HFFc6 (cell line): ENCODE measurements at regions not wholly inside any gene's neighbourhood (a gene's known extent, or its start where the extent isn't known, plus 50 kb on each side); places are given as distances from the start of the nearest gene placed in this dataset.

Experiments used
- DNase-seq: peaks from one replicate; pipeline ENCODE4 v3.0.0-alpha.2; 2018
- H3K27ac Mint-ChIP-seq: 2 replicates; pipeline ENCODE4 v1.8.0; 2020; ENCODE audit warnings: mild to moderate bottlenecking, mixed read lengths
- H3K27me3 Mint-ChIP-seq: 2 replicates; pipeline ENCODE4 v1.8.0; 2021; ENCODE audit warnings: mild to moderate bottlenecking, moderate library complexity, mixed read lengths; ENCODE audit not compliant: insufficient read depth
- H3K36me3 Mint-ChIP-seq: 2 replicates; pipeline ENCODE4 v1.8.0; 2021; ENCODE audit warnings: low read depth, mixed read lengths
- H3K4me1 Mint-ChIP-seq: 2 replicates; pipeline ENCODE4 v1.8.0; 2020; ENCODE audit warnings: low read depth, mixed read lengths
- H3K4me3 Mint-ChIP-seq: 2 replicates; pipeline ENCODE4 v1.8.0; 2020; ENCODE audit warnings: mild to moderate bottlenecking, moderate library complexity, mixed read lengths
- H3K9me3 Mint-ChIP-seq: 2 replicates; pipeline ENCODE4 v1.8.0; 2020; ENCODE audit warnings: mild to moderate bottlenecking, mixed read lengths
- TF ChIP-seq, protein P1 (sequence below): fragments of 200-600 bp; sonication (generic); IDR thresholded peaks from 2 replicates; pipeline ENCODE4 v1.5.0; 2021; ENCODE audit warnings: antibody characterized with exemption, mild to moderate bottlenecking

- H3K9me3 Mint-ChIP-seq, result no peaks in the 10 kb centered on the region
- H3K27ac Mint-ChIP-seq, result no peak overlapping the region
- no peak for DNase-seq
- TF ChIP-seq, protein P1, sequence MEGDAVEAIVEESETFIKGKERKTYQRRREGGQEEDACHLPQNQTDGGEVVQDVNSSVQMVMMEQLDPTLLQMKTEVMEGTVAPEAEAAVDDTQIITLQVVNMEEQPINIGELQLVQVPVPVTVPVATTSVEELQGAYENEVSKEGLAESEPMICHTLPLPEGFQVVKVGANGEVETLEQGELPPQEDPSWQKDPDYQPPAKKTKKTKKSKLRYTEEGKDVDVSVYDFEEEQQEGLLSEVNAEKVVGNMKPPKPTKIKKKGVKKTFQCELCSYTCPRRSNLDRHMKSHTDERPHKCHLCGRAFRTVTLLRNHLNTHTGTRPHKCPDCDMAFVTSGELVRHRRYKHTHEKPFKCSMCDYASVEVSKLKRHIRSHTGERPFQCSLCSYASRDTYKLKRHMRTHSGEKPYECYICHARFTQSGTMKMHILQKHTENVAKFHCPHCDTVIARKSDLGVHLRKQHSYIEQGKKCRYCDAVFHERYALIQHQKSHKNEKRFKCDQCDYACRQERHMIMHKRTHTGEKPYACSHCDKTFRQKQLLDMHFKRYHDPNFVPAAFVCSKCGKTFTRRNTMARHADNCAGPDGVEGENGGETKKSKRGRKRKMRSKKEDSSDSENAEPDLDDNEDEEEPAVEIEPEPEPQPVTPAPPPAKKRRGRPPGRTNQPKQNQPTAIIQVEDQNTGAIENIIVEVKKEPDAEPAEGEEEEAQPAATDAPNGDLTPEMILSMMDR, result no peak
- H3K4me3 Mint-ChIP-seq, result no peak overlapping the region
- H3K4me1 Mint-ChIP-seq, result peaks cover 83% of the 10 kb centered on the region
- no peaks in the 10 kb centered on the region; the same call in none of the 2 replicates for H3K27me3 Mint-ChIP-seq
- no peaks in the 10 kb centered on the region for H3K36me3 Mint-ChIP-seq
Measured at GRCh38 chr1:224506141-224506814, 71.7 kb upstream of the WDR26 start.

- H3K36me3 Mint-ChIP-seq, result no peaks in the 10 kb centered on the region
- H3K4me3 Mint-ChIP-seq, result no peak overlapping the region
- no peaks in the 10 kb centered on the region for H3K9me3 Mint-ChIP-seq
- no peaks in the 10 kb centered on the region; the same call in none of the 2 replicates for H3K27me3 Mint-ChIP-seq
- peaks cover 74% of the 10 kb centered on the region for H3K4me1 Mint-ChIP-seq
- TF ChIP-seq, protein P1, result 0 out of 2 replicates have a peak, but pooled peaks have one; percentile 9
- DNase-seq, result peak; percentile 24
- H3K27ac Mint-ChIP-seq, result no peak overlapping the region
Measured at GRCh38 chr1:224507771-224508523, 73.3 kb upstream of the WDR26 start.

GRCh38 chr1:224509907-224510306 is 75.3 kb upstream of the WDR26 start:
- no peaks in the 10 kb centered on the region; the same call in none of the 2 replicates for H3K27me3 Mint-ChIP-seq
- peak overlapping the region; percentile 60 for H3K27ac Mint-ChIP-seq
- H3K4me1 Mint-ChIP-seq, result peaks cover 73% of the 10 kb centered on the region
- H3K9me3 Mint-ChIP-seq, result no peaks in the 10 kb centered on the region
- DNase-seq, result no peak
- H3K36me3 Mint-ChIP-seq, result no peaks in the 10 kb centered on the region
- TF ChIP-seq, protein P1, result no peak
- H3K4me3 Mint-ChIP-seq, result peak overlapping the region; percentile 39

DNA sequence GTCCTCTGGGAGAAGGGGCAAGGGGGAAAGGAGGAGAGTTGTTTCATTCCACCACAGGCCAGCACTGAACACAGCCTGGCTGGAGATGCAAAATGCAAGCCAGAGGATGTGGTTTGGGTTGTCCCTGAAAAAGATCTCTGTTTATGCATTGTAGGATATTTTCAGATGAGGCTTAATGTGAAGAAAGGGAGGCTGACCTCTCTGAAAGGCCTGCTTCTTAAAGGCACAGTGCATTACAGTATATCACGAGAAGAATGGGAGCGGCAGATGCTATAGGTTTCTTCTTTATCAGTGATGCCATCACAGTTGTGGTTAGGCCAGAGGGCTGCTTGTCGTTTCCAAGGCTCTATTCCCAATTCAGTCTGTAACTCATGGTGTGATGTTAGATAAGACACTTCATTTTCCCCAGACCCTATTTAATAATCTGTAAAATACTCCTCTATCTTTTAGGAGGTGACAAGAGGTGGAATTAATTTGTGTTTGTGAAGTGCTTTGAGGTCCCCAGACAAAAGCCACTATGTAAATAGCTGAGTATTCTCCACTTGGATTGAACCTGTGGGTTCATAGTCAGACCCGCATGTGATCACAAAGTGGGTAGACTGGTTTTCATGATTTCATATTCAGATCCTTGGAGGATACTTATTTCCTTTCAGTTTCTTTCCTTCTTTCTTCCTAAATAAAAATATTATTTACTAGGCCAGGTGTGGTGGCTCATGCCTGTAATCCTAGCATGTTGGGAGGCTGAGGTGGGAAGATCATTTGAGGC is 76.5 kb upstream of the WDR26 start:
- DNase-seq, result peak; percentile 28
- H3K4me1 Mint-ChIP-seq, result peaks cover 68% of the 10 kb centered on the region
- H3K4me3 Mint-ChIP-seq, result peak overlapping the region; percentile 45
- no peaks in the 10 kb centered on the region for H3K9me3 Mint-ChIP-seq
- no peaks in the 10 kb centered on the region; the same call in none of the 2 replicates for H3K27me3 Mint-ChIP-seq
- TF ChIP-seq, protein P1, result no peak
- H3K27ac Mint-ChIP-seq, result peak overlapping the region; percentile 60
- no peaks in the 10 kb centered on the region for H3K36me3 Mint-ChIP-seq

DNA sequence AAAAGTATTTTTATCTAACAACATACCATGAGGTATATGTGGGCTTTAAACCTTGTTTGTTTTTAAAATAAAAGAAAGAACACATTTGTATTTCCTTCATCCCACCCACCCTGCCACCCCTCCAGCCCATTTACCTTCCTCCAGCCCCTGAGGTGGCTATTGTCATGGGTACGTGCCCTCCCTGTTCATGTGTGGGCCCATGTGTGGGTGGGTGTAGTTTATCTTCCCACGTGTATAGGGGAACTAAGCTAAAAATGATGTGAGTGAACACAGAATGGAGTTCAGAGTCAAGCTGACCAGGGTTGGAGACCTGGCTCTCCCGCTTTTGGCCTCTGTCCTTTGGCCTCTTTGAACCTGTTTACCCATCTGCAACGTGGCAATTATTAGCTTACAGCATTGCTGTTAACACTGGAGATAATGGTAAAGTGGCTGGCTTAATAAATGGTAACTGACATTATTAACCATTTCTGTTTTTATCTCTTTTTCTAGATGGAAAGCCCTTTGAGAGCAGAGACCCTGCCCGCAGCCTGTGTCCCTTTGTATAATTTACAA is 78.1 kb upstream of the WDR26 start:
- Mint-ChIP-seq H3K9me3 (no peaks in the 10 kb centered on the region), H3K4me3 (no peak overlapping the region), H3K4me1 (peaks cover 57% of the 10 kb centered on the region), H3K36me3 (no peaks in the 10 kb centered on the region), H3K27me3 (no peaks in the 10 kb centered on the region; the same call in none of the 2 replicates), H3K27ac (no peak overlapping the region)
- DNase-seq, result no peak
- TF ChIP-seq, protein P1, result no peak
